KOPT-K1 (cell line): ENCODE measurements at regions not wholly inside any gene's neighbourhood (a gene's known extent, or its start where the extent isn't known, plus 50 kb on each side); places are given as distances from the start of the nearest gene placed in this dataset.
"Not testable (repeated sequence)": the region's sequence is repeated elsewhere in the genome, so short reads cannot be mapped to it uniquely, and the experiment has no call there.

Source experiments
- H3K27ac ChIP-seq: fragments of 200-600 bp; sonication (generic); 2 replicates; pipeline ENCODE4 v1.5.1; 2016; ENCODE audit warnings: antibody characterized with exemption, mild to moderate bottlenecking, low read depth, low read length; ENCODE audit not compliant: poor library complexity, severe bottlenecking
- H3K36me3 ChIP-seq: fragments of 200-600 bp; sonication (generic); 2 replicates; pipeline ENCODE4 v1.5.1; 2017; ENCODE audit warnings: antibody characterized with exemption, mild to moderate bottlenecking, low read length, moderate library complexity; ENCODE audit not compliant: insufficient read depth
- H3K9me3 ChIP-seq: fragments of 200-600 bp; sonication (generic); 2 replicates; pipeline ENCODE4 v1.5.1; 2017; ENCODE audit warnings: antibody characterized with exemption, low read length, mild to moderate bottlenecking; ENCODE audit not compliant: insufficient read depth, poor library complexity, severe bottlenecking

DNA sequence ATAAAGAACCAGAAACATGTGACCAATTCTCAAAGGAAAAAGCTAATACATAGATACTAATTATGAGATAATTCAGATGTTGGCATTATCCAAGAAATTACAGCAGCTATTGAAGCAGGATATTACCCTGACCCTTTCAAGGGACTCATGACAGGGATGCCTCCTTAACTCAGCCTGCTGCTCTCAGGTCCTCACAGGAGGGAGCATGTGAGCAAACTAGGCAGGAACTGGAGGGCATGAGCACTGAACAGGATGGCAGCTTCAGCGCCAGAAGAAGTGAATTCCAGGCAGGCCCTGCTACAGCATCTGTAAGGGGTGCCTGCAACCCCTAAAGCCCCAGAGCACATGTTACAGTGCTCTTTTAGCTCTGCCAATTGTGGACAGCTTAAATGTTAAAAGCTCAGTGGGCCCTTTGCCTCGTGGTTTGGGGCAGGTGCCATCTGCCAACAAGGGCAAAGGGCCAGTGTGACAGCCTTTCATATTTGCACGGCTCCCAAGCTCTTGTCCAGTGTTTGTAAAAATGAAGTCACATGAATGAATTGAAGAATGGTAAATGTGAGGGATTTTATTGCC, 464.7 kb upstream of the COX7C start:
- Histone ChIP-seq H3K36me3 (no peaks in the 10 kb centered on the region), H3K27ac (no peak overlapping the region), H3K9me3 (no peaks in the 10 kb centered on the region)

DNA sequence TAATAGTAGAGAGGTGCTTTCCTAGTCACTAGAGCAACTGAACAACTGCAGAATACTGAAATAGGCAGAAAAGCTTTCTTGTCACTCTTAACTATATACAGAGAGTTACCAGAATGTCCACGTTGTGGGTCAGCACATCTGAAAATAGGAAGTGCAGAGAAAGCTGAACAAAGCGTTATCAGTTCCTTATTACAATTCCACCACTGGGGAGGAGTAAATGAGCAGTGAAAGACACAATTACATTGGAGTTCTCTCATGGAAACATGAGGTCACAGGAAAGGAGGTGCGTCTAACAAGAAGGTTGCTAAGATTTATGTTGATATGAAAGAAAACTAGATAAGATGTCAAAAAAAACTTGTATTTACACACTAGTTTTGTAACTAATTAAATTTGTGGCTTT, 461.9 kb upstream of the COX7C start:
- no peaks in the 10 kb centered on the region for H3K9me3 ChIP-seq
- H3K36me3 ChIP-seq, result no peaks in the 10 kb centered on the region
- H3K27ac ChIP-seq, result no peak overlapping the region

DNA sequence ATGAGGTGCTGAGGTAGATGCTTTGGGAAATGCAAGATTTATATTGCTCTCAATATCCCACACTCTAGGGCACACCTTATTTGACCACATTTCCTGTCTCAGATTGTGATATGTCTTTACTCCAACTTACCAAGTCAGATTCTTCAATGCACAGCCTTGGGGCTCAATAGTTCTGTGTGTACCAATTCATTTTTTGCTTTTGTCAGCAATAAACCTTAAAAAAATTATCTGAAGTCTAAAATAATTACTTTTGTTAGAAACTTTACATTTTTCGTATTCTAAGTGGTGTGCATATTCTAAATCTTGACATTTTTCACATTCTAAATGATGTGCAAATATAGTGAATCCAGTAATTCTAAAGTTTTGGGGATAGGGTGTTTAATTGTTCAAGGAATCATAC, 447.5 kb upstream of the COX7C start:
- Histone ChIP-seq H3K36me3 (no peaks in the 10 kb centered on the region), H3K9me3 (no peaks in the 10 kb centered on the region), H3K27ac (no peak overlapping the region)

DNA sequence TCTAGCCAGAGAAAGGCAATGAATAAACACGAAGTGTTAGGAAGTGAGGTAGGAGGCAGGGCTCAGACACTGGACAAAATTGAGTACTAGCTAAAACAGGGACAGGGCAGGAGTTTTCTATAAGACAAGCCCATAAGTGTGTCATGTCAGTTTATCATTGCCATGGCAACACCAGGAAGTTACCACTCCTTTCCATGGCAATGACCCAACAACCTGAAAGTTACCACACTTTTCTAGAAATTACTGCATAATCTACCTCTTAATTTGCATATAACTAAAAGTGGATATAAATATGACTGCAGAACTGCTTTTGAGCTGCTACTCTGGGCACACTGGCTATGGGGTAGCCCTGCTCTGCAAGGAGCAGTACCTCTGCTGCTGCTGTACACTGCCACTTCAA, 442.5 kb upstream of the COX7C start:
- Histone ChIP-seq H3K9me3 (no peaks in the 10 kb centered on the region), H3K27ac (no peak overlapping the region), H3K36me3 (no peaks in the 10 kb centered on the region)

DNA sequence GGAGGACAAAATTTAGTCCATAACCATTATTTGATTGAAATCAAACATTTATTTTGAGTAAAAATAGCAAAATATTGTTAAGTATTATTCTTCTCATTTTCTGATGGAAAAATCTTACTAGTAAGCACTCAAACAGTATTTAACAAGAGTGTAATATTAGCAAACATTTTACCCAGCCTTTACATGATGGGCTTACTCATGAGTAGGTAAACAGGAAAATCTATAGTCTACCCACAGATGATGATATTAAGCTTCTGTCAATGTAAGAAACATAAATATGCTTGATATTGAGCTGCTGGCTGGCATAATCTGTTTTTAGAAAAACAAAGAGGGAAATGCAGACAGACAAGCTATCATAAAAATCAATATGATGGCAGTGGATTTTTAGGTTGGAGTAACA, 418.5 kb upstream of the COX7C start:
- Histone ChIP-seq H3K36me3 (no peaks in the 10 kb centered on the region), H3K9me3 (no peaks in the 10 kb centered on the region), H3K27ac (no peak overlapping the region)

DNA sequence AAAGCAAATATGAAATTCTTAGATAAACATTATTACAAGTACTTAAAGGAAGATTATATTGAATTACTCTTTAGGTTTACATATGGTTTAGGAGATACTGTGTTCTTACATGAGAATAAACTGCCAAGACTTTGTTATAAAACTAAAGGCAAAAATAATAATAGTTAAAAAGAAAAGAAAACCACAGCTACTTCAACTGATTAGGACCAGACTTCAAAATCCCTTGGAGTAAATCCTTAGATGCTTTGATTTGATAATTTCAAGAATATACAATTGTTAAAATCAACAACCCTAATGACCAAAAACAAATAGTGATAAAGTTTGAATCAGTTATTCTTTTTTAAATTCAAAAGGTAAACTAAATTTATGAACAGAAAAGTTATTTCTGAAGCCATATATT, 389.6 kb upstream of the COX7C start:
- Histone ChIP-seq H3K9me3 (no peaks in the 10 kb centered on the region), H3K36me3 (no peaks in the 10 kb centered on the region), H3K27ac (no peak overlapping the region)

DNA sequence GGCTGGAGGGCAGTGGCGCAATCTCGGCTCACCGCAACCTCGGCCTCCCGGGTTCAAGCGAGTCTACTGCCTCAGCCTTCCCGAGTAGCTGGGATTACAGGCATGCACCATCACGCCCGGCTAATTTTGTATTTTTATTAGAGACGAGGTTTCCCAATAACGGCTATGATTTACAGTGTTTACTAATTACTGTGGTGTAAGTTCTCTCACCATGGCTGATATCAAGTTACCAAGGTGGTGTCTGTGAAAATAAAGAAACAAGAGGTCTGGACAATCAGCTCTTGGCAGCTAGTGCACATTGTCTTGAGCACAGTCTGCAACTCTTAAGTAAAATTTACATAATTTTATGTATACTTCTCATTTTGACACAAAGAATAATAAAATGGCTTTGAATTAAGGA, 385.5 kb upstream of the COX7C start:
- H3K36me3 ChIP-seq, result no peaks in the 10 kb centered on the region
- no peak overlapping the region for H3K27ac ChIP-seq
- no peaks in the 10 kb centered on the region for H3K9me3 ChIP-seq

DNA sequence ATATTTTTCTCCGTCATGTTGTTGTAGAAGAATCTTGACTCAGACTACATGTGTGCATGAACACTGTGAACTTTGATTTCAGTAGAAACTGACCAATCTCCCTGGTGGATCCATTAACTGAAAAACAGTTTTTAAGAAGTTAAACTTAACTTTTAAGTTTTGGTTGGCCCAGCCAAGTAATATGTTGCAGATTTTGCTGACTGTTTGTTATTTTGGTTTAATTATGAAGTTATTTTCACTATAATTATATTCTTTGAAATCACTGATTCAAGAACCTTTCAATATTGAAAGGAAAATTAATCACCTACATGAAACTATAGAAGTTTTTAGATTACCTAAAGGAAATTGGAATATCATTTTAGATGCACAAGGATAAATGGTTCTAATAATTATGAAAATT, 373.6 kb upstream of the COX7C start:
- H3K9me3 ChIP-seq, result no peaks in the 10 kb centered on the region
- H3K36me3 ChIP-seq, result no peaks in the 10 kb centered on the region
- no peak overlapping the region for H3K27ac ChIP-seq

DNA sequence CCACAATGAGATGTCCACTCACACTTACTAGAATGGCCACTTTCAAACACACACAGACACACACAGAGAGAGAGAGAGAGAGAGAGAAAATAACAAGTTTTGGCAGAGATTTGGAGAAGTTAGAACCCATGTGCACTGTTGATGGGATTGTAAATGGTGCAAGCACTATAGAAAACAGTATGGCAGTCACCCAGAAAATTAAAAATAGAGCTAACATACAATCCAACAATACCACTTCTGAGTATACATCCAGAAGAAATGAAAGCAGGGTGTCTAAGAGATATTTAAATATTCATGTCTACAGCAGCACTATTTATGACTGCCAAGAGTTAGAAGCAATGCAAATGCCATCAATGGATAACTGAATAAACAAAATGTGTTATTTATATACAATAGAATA, 359.9 kb upstream of the COX7C start:
- Histone ChIP-seq H3K36me3 (no peaks in the 10 kb centered on the region), H3K27ac (no peak overlapping the region), H3K9me3 (no peaks in the 10 kb centered on the region)

DNA sequence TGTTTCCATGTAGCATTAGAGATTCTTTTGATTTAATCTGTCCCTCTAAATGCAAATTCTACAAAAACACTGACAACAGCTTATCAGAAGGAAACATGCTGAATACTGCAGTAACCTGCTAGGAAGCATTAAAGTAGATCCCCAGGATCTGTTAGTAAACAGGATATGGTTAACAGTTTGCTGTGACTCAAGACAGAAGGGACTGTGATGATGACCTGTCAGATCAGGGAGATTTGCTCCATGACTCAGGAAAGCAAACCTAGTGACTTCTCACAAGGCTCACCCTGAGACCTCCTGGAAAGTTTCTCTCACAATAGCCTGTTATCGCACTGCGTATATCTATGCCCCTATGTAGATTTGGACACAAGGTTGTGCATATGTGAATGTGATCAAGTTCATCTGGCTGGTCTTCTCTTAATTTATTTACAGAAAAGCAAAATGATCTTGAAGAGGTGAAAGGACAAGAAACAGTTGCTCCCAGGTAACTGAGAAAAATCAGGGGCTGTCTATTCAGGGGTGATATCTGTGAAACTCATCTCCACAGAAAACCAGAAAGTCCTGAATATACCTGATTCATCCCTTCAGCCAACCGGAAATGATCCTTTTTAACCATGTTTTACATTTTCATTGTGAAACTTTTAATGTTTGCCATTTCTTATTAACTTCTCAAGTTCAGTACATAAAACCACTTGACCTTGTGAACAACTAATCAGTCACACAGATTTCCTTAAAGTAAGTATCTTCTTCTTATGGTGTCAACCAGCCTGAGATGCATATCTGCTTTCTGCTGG, 333.1 kb upstream of the COX7C start:
- H3K36me3 ChIP-seq, H3K9me3 ChIP-seq, H3K27ac ChIP-seq: not testable (repeated sequence)

DNA sequence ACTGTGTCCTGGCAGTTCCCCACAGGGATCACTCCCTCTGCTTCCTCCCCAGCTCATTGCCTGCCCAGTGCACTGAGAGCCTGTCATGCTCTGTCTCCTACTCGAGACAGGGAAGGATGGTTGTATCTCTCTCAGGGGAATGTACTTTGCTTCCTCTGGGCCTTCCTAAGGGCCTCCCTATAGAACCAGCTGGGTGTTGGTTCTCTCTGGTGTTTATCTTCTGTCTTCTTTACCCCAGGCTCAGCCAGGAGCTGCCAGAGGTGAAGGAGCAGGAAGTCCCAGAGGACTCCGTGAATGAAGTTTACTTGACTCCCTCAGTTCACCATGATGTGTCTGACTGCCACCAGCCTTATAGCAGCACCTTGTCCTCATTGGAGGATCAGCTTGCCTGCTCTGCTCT, 330.3 kb upstream of the COX7C start:
- not testable (repeated sequence) for H3K27ac ChIP-seq, H3K9me3 ChIP-seq, H3K36me3 ChIP-seq

DNA sequence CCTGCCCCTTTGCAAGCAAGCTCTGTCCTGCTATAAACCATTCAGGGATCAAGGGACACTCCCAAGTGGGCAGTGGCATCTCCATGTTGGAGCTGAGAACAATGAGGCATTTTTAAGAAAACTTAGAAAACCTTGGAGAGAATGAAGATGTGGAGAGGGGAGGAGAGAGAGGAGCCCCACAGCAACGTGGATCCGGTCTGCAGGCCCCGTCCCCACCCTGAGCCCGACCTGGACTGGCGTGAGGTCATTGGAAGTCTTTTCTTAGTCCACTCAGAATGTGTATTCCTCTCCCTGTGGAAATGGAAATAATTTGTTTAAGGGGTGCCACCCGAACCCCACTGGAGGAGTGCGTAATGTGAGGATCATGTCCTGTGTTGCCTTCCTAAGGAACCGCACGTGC, 328.0 kb upstream of the COX7C start:
- H3K9me3 ChIP-seq, result not testable (repeated sequence)

DNA sequence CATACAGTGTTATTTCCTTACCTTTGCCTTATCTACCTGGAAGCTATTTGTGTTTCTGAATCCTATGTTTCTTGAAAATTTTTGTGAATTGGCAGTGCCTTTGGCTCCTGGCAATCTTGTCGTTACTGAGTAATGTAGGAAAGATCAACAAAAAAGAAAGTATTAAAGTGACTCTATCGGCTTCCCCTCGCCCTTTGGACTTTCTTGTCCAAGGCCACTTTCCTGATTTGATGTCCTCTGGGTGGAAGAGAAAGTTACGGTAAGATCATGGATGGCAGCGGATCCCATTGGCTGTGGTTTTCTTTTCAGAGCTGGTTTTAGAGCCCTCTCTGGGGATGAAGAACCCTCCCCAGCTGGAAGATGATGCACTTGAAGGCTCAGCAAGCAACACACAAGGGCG, 324.9 kb upstream of the COX7C start:
- not testable (repeated sequence) for H3K36me3 ChIP-seq, H3K27ac ChIP-seq, H3K9me3 ChIP-seq

More for the DNA sequence above, 328.0 kb upstream of the COX7C start:
- not testable (repeated sequence) for H3K27ac ChIP-seq, H3K36me3 ChIP-seq

DNA sequence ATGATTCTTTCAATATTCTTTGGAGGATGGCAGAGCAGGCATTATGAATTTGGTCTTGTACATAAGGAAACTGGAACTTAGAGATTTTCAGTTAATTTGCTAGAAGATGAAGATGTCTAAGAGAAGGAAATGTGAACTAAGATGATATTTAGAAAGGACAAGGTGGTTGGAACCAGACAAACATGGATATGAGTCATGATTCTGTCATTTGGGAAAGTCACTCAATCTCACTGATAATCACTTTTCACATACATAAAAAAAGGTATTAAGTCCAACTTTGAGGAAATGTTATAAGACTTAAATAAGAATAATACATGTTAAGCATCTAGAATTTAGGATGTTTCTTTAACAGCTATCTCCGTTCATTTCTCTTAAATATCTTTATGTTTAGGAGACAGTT, 315.1 kb upstream of the COX7C start:
- H3K27ac ChIP-seq, H3K36me3 ChIP-seq, H3K9me3 ChIP-seq: not testable (repeated sequence)

DNA sequence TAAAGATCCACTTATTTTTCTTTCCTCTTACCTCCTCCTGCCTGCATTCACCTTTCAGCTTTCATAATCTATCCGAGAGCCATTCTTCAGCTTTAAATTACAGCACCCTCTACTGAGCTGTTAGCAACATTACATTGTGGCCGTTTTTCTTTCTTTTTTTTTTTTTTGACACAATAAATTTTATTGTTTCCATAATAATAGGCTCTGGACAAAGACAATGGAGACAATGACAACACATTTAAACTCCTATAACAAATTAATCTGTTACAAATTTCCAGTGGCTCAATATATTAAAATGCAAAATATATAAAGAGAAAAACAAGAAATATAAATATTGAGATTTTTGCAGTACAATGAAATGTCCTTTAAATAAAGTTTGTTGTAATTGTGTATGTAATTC, 312.7 kb upstream of the COX7C start:
- not testable (repeated sequence) for H3K36me3 ChIP-seq, H3K27ac ChIP-seq, H3K9me3 ChIP-seq

DNA sequence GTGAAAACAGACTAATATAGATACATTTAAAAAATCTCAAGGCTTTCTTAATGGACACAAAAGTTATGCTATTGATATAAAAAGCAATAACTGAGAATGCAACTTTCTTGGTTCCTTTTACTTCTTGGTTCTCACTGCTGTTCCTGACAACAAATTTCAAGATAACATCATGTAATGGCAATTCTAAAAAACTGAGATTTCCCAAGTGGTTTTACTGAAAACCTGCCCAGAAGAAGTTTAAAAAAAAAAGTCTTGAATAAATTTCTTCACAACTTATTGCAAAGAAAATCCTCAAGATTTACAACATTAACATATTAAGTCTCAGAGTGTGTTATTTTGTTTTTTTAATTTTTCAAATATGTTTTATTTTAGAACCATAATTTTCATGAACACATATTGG, 302.8 kb upstream of the COX7C start:
- H3K27ac ChIP-seq, result no peak overlapping the region
- H3K9me3 ChIP-seq, result no peaks in the 10 kb centered on the region
- no peaks in the 10 kb centered on the region for H3K36me3 ChIP-seq
